HEK293 (cell line): ENCODE measurements at regions not wholly inside any gene's neighbourhood (a gene's known extent, or its start where the extent isn't known, plus 50 kb on each side); places are given as distances from the start of the nearest gene placed in this dataset.

ENCODE experiments used
- CTCF ChIP-seq: fragments of 450-650 bp; formaldehyde crosslinking; IDR thresholded peaks from 2 replicates; pipeline ENCODE4 v1.5.1; 2016; ENCODE audit warnings: missing biosample characterization, missing genetic modification characterization
- GLI2 ChIP-seq: fragments of 450-650 bp; formaldehyde crosslinking; IDR thresholded peaks from 2 replicates; pipeline ENCODE4; 2017; ENCODE audit warnings: missing biosample characterization, missing genetic modification characterization, low read depth, borderline replicate concordance
- PATZ1 ChIP-seq: fragments of 450-650 bp; formaldehyde crosslinking; IDR thresholded peaks from 2 replicates; pipeline ENCODE4 v1.5.1; 2016; ENCODE audit warnings: missing biosample characterization, missing genetic modification characterization
- PRDM1 ChIP-seq: fragments of 450-650 bp; formaldehyde crosslinking; IDR thresholded peaks from 2 replicates; pipeline ENCODE4; 2016; ENCODE audit warnings: missing biosample characterization, missing genetic modification characterization
- RBAK ChIP-seq: fragments of 450-650 bp; formaldehyde crosslinking; IDR thresholded peaks from 2 replicates; pipeline ENCODE4 v1.5.1; 2016; ENCODE audit warnings: missing biosample characterization, missing genetic modification characterization
- REST ChIP-seq: fragments of 450-650 bp; formaldehyde crosslinking; IDR thresholded peaks from 2 replicates; pipeline ENCODE4 v1.5.1; 2016; ENCODE audit warnings: missing biosample characterization, missing genetic modification characterization
- ZFP41 ChIP-seq: fragments of 450-650 bp; formaldehyde crosslinking; IDR thresholded peaks from 2 replicates; pipeline ENCODE4 v1.5.1; 2016; ENCODE audit warnings: missing biosample characterization, missing genetic modification characterization, borderline replicate concordance
- ZNF16 ChIP-seq: fragments of 450-650 bp; formaldehyde crosslinking; IDR thresholded peaks from 2 replicates; pipeline ENCODE4 v1.5.1; 2016; ENCODE audit warnings: low read depth, missing biosample characterization, missing genetic modification characterization
- ZNF350 ChIP-seq: fragments of 450-650 bp; formaldehyde crosslinking; IDR thresholded peaks from 2 replicates; pipeline ENCODE4 v1.5.0; 2017; ENCODE audit warnings: missing biosample characterization, mild to moderate bottlenecking, missing genetic modification characterization
- ZNF416 ChIP-seq: fragments of 450-650 bp; formaldehyde crosslinking; IDR thresholded peaks from 2 replicates; pipeline ENCODE4 v1.5.1; 2016; ENCODE audit warnings: missing biosample characterization, missing genetic modification characterization
- ZNF558 ChIP-seq: fragments of 450-650 bp; formaldehyde crosslinking; IDR thresholded peaks from 2 replicates; pipeline ENCODE4 v1.5.1; 2016; ENCODE audit warnings: missing biosample characterization, missing genetic modification characterization

GRCh38 chr1:58845942-58846341, 62.1 kb upstream of the JUN start:
- TF ChIP-seq PATZ1 (tag by site-specific recombination) (no peak), CTCF (no peak), ZFP41 (tag by site-specific recombination) (no peak), REST (tag by site-specific recombination) (no peak), RBAK (tag by site-specific recombination) (no peak), ZNF350 (tag by site-specific recombination) (no peak), ZNF416 (no peak), ZNF16 (tag by site-specific recombination) (no peak), ZNF558 (no peak), PRDM1 (tag by site-specific recombination) (no peak), GLI2 (no peak)
